ENCODE measurements at regions not wholly inside any gene's neighbourhood (a gene's known extent, or its start where the extent isn't known, plus 50 kb on each side); places are given as distances from the start of the nearest gene placed in this dataset.

- TF ChIP-seq, protein P1, sequence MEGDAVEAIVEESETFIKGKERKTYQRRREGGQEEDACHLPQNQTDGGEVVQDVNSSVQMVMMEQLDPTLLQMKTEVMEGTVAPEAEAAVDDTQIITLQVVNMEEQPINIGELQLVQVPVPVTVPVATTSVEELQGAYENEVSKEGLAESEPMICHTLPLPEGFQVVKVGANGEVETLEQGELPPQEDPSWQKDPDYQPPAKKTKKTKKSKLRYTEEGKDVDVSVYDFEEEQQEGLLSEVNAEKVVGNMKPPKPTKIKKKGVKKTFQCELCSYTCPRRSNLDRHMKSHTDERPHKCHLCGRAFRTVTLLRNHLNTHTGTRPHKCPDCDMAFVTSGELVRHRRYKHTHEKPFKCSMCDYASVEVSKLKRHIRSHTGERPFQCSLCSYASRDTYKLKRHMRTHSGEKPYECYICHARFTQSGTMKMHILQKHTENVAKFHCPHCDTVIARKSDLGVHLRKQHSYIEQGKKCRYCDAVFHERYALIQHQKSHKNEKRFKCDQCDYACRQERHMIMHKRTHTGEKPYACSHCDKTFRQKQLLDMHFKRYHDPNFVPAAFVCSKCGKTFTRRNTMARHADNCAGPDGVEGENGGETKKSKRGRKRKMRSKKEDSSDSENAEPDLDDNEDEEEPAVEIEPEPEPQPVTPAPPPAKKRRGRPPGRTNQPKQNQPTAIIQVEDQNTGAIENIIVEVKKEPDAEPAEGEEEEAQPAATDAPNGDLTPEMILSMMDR (IDR thresholded peaks at IDR 0.05; ENCODE audit: insufficient read depth, low read depth, low read length, missing control alignments) = no peak
- no peak overlapping the region for H3K4me3 ChIP-seq (ENCODE audit: low read depth, low read length)
- DNase-seq (ENCODE audit: low read depth) = no peak
These were observed 300.1 kb downstream of the HACE1 start for GRCh38 chr6:104559435-104560202.

GRCh38 chr6:104558746-104559145 lies 301.0 kb downstream of the HACE1 start:
- no peak for DNase-seq (ENCODE audit: low read depth)
- no peak overlapping the region for H3K4me3 ChIP-seq (ENCODE audit: low read depth, low read length)
- TF ChIP-seq, protein P1 (IDR thresholded peaks at IDR 0.05; ENCODE audit: insufficient read depth, low read depth, low read length, missing control alignments) = no peak

GRCh38 chr6:104548297-104548696 lies 311.4 kb downstream of the HACE1 start:
- DNase-seq (ENCODE audit: low read depth) = no peak
- no peak overlapping the region for H3K4me3 ChIP-seq (ENCODE audit: low read depth, low read length)
- TF ChIP-seq, protein P1 (IDR thresholded peaks at IDR 0.05; ENCODE audit: insufficient read depth, low read depth, low read length, missing control alignments) = no peak

- H3K4me3 ChIP-seq (ENCODE audit: low read depth, low read length) = no peak overlapping the region
- TF ChIP-seq, protein P1 (IDR thresholded peaks at IDR 0.05; ENCODE audit: insufficient read depth, low read depth, low read length, missing control alignments) = no peak
- no peak for DNase-seq (ENCODE audit: low read depth)
These were observed 318.3 kb downstream of the HACE1 start for GRCh38 chr6:104541411-104541810.

- no peak overlapping the region for H3K4me3 ChIP-seq (ENCODE audit: low read depth, low read length)
- DNase-seq (ENCODE audit: low read depth) = no peak
- TF ChIP-seq, protein P1 (IDR thresholded peaks at IDR 0.05; ENCODE audit: insufficient read depth, low read depth, low read length, missing control alignments) = no peak
These were observed 319.0 kb downstream of the HACE1 start for GRCh38 chr6:104540743-104541142.

- DNase-seq (ENCODE audit: low read depth) = no peak
- no peak overlapping the region for H3K4me3 ChIP-seq (ENCODE audit: low read depth, low read length)
- TF ChIP-seq, protein P1 (IDR thresholded peaks at IDR 0.05; ENCODE audit: insufficient read depth, low read depth, low read length, missing control alignments) = no peak
These were observed 320.5 kb downstream of the HACE1 start for GRCh38 chr6:104539173-104539572.

DNA sequence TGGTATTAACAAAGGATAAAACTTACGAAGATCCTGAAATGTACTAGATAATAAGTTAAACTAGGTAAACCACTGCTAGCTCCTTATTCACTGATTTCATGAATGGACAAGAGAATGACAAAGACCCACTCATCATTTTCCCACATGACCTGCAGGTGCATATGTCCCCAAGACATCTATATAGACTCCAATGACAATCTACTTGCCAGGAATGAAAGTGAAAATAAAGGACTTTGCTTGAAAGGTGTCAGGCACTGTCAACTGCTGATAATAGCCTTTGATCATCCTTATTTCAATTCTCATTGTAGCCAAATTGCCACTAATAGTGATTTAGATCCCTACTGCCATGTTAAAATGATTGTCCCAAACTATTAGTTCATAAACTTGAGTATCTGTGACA lies 321.8 kb downstream of the HACE1 start:
- H3K4me3 ChIP-seq (ENCODE audit: low read depth, low read length) = no peak overlapping the region
- no peak for DNase-seq (ENCODE audit: low read depth)
- TF ChIP-seq, protein P1 (IDR thresholded peaks at IDR 0.05; ENCODE audit: insufficient read depth, low read depth, low read length, missing control alignments) = no peak
